ENCODE measurements at regions not wholly inside any gene's neighbourhood (a gene's known extent, or its start where the extent isn't known, plus 50 kb on each side); places are given as distances from the start of the nearest gene placed in this dataset.
"Not testable (repeated sequence)": the region's sequence is repeated elsewhere in the genome, so short reads cannot be mapped to it uniquely, and the experiment has no call there.

DNA sequence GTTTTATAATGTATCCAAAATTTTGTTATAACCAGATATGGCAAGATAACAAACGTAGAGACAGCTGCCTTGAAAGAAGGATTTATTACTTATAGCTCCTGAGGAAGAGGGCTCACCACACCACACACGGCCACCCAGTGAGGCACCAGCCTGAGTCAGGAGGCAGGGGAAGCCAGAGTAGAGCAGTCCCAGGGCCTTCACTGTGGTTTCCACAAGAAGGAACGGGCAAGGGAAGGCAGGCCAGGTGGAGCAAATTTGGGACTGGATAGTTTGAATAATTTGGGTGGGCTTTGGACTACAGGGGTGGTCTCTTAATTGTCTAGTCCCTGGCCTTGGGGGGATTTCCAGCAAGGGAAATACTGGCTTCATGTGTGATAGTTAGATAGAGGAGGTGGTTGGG is 72.5 kb downstream of the RRAGC start:
- intact Hi-C loops (cut with DNase I), result no loop called here
- ATAC-seq (ENCODE audit: poor library complexity) (no peak), DNase-seq (no peak)

DNA sequence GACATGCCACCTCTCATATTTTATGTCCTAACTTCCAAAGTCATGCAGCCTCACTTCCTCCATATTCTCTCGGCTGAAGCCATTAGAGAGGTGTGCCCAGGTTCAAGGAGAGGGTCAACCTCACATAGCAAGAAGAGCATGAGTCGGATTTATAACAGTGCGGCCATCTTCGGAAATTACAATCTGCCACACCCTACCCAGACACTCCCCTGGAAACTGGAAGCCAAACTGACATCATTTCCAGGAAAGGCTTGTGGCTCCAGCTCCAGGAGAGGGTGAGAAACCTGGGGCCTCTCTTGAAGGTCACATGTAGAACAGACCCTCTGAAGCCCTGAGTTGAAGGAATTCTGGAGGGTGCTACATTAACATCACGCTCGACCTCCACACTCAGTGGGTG is 73.5 kb downstream of the RRAGC start:
- no peak for ATAC-seq (ENCODE audit: poor library complexity)
- no peak for DNase-seq
- intact Hi-C loops (cut with DNase I), result no loop called here

DNA sequence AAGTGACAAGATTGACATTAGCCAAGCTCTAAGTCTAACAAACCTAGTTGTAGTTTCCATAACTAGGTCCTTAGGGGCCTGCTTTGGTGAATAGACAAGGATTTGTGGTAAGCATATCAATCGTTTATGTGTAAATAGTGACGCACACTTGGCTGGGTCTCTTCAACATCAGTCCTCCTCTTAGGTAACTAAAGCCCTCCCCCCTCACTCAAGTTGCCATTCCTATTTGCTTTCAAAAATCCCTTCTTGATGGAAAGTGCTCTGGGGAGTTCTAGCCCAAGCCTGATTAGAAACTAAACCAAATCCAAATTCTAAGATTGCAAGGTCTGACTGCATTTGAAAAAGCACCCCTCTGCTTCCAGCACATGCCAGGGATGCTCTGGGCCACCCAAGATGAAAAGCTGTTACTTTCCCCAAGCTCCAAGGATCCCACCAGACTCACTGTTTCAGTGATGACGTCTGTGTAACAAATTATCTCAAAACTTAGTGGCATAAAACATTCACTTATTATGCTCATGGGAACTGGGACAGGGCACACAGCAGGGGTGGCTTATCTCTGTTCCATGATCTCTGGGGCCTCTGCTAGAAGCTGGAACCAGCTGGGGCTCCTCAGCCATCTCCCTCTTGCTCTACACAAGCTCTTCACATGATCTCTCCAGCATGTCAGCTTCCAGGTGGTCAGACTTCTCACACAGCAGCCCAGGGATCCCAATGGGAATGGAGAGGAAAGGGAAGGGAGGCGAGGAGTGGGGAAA is 74.1 kb downstream of the RRAGC start:
- DNase-seq, result no peak
- ATAC-seq (ENCODE audit: poor library complexity), result no peak
- intact Hi-C loops (cut with DNase I), result no loop called here

DNA sequence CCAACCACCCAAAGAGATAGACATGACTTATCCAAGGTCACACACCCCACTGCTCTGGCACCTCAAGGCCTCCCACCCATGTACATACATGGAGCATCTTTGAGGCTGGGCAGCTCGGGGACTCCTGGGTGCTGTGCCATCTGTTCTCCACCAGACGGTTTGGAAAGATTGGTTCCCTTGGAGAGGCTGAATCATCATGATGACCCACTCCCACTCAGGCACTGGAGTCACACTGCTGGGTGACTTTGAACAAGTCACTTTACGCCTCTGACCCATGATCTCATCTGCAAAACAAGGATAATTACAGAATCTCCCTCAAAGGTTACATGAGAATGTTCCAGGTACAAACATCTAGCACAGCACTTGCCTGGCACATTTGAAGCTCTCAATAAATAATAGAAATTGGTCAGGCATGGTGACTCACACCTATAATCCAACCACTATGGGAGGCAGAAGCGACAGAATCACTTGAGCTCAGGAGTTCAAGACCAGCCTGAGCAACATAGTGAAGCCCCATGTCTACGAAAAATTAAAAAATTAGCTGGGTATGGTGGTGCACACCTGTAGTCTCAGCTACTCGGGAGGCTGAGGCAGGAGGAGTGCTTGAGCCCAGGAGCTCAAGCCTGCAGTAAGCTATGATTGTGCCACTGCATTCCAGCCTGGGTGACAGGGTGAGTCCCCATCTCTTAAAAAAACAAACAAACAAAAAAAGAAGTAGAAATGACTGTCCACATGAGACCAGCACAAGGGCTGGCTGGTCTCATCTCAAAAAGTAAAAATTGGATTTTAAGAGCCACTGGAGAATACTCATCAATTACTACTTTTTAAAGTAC is 74.9 kb downstream of the RRAGC start:
- intact Hi-C loops (cut with DNase I), result no loop called here
- no peak for DNase-seq
- no peak for ATAC-seq (ENCODE audit: poor library complexity)

DNA sequence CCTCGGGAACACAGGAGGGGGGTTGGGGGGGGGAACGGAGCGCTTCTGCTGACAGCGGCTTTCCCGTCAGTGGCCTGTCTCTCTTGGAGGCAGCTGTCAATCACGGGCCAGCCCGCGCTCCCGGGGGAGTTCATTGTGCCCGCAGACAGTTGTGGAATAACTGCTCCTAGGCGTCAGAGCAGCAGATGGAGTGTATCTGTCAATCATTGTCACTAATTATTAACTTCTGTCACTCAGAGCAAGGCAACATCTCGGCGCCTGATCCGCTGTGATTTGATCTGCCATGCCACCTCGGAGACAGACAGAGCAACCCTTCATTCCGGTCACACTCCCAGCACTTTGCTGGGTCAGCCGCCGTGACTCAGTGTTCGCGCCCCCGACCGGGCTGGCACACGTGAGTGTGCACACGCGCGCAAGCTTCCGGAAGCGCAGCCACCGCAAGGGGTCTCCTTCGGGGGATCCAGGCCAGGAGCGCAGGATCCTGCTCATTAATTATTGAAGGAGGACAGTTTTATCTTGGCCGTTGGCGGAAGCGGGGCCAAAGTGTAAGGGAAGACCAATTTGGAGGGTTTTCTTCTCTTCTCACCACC is 75.8 kb downstream of the RRAGC start:
- DNase-seq, result no peak
- ATAC-seq (ENCODE audit: poor library complexity), result no peak
- intact Hi-C loops (cut with DNase I), result no loop called here

DNA sequence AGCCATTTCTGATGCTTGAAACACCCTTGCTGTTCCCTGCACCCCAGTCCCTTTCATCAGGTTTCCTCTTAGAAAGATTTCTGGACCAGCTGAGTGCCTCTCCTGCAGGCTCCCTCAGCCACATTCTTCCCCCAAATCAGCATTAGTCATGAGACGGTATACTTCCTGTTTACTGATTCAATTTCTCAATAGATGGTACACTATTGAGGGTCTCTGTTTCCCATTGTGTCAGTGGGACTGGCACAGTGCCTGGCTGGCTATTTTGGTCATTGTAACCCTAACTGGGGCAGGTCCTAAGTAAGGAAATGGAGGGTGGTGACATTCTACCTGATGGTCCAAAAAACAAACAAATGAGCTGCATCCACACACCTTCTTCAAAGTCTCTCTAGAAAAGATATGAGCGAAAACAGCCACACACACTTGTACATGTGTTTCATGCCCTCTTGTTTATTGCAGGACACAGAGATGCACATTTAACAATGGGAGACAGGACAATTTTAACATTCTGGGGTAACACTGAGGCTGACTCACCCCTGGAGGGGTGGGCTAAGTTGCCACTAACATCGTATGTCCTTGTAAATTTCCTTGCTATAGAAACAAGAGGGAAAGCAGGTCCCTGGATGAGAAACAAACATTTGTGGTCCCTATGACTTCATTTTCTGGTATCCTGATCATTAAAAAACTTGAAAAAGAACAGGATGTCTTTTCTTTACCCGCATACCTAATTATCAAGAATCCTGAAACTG is 77.5 kb downstream of the RRAGC start:
- no peak for ATAC-seq (ENCODE audit: poor library complexity)
- no peak for DNase-seq
- intact Hi-C loops (cut with DNase I), result no loop called here

DNA sequence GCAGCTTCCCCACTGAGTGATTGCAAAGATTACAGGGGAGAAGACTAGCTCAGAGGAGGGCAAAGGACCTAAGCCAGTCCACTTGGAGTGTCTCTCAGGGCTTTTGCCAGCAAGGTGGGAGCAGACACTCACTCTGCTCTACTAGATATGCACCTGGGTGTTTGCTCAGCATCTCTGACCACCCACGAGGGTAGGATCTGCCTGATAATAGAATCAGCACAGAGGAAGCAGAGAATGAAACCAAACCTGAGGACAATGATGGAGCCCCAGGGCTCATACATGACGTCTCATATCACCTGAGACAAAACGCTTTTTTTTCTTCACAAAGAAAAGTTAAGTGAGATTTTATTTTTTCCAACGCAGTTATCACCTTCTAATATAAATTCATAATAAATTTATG is 79.4 kb downstream of the RRAGC start:
- ATAC-seq (ENCODE audit: poor library complexity), result no peak
- no peak for DNase-seq
- intact Hi-C loops (cut with DNase I), result no loop called here

DNA sequence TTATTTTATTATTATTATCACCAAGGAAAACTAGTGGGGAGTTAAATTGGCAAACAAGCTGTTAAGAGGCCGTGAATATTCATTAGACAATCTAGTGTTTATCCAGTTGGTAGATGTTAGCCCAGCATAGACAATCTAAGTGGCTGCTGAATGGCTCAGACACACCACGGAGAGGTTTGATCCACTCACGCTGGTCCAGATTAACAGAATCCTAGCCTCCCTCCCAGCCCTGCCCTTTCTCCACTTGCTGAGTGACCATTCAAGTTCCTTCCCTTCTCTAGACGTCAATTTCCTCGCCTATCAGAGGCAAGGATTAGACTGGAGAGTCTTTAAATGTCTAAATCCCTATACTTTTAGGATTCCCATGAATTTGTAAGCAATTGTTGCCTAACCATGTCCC is 80.1 kb downstream of the RRAGC start:
- intact Hi-C loops (cut with DNase I), result no loop called here
- no peak for ATAC-seq (ENCODE audit: poor library complexity)
- DNase-seq, result no peak

DNA sequence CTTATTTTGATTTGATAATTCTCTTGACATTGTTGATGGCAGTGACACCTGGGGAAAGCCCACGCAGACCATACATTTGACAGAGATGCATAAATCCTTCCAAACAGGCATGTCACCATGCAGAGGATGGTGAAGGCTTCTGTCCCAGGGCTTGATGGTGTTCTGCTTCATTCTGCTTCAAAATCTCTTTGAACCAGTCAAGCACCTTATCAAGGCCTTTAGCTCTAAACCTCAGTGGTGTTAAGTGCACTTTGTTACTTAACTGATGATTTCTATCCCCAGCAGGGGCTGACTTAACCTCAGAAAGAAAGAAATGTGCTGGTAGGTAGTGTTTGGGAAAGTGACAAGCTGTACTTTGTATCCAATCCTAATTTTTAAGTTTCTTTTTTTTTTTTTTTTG is 81.1 kb downstream of the RRAGC start:
- ATAC-seq (ENCODE audit: poor library complexity) (no peak), DNase-seq (no peak)
- intact Hi-C loops (cut with DNase I), result no loop called here

DNA sequence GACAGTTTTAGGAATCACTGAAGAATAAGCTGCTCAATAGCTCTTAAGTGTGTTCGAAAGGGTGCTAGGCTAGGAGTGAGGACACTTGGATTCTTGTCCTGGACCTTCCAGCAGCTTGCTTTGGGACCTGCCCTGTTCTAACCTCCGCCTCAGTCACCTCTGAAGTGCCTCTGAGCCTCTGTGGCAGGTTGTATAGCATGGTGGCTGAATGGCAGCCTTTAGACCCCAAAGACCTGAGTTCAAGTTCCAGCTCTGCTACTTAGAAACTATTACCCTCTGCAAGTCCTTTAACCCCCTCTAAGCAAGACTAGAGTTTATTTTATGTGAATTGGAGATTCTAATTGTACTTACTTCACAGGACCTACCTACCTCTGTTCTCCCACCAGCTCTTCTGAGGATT is 81.5 kb downstream of the RRAGC start:
- no peak for ATAC-seq (ENCODE audit: poor library complexity)
- no peak for DNase-seq
- intact Hi-C loops (cut with DNase I), result no loop called here

DNA sequence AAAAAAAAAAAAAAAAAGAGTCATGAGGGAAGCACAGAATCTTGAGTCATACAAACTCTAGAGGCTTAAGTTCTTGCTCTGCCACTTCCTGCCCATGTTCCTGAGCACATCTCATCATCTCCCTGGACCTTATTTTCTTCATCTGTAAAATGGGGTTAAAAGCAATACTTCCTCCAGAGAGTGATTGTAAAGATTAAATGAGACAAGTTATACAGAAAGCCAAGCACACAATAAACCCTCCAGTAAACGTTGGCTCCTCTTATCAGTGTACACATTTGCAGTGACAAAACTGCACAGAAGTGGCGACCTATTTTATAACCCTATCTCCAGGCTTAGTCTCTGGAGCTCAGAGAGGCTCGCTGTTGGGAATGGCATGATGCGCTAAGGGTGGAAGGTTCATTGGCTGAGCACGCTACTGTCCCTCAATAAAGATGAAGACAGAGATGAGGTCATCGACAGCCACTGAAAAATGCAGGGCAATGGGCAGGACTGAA is 82.1 kb downstream of the RRAGC start:
- DNase-seq, result no peak
- intact Hi-C loops (cut with DNase I), result no loop called here
- no peak for ATAC-seq (ENCODE audit: poor library complexity)

DNA sequence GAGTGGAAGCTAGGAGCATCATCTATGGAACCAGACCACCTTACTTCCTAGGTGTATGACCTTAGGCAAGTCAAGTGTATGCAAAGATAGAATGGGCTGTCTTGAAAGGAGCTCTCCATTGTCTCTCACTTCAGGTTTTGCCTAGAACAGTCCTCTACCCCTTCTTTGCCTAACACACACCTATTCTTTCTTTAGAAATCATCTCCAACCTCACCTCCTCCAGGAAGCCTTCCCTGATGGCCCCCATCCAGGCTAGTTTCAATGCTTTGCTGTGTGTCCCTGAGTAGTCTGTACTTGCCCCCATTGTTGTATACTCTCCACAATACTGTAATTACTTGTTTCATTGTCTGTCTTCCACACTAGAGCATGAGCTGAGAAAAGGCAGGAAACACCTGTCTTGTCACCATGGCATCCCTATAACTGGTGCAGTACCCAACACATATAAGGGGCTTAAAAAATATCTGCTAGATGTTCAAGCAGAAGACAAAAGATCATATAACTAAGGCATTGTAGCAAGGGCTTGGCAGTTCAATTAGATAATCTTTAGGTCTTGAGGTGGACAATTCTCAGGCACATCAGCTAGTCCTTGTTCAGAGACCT is 83.0 kb downstream of the RRAGC start:
- intact Hi-C loops (cut with DNase I), result no loop called here
- no peak for DNase-seq
- no peak for ATAC-seq (ENCODE audit: poor library complexity)

DNA sequence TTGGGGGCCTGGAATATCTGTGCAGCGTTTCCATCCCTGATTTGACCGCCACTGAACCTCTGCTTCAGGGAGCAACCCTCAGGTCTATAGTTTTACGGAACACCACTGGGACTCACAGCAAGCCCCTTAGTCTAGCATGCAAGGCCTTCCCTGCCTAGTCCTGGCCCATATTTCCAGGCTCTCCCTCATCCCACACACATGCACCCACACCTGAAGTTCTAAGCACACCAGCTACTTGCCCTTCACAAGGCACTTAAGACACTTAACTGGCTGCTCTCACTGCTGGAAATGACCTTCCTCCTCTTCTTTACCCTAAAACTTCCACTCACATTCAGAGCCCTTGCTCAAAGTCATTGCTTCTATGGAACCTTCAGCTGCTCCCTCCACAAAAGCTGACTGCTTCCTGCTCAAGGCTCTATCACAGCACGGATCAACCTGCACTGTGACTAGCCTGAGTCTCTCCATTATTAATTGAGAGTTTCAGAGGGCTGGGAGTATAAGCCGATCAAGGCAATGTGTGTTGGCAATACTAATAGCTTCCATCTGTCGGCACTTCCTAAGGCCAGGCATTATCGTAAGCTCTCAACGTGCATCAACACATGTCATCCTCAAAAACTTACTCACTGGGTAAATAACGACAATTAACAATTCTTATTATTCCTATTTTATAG is 84.3 kb downstream of the RRAGC start:
- intact Hi-C loops (cut with DNase I), result no loop called here
- no peak for DNase-seq
- no peak for ATAC-seq (ENCODE audit: poor library complexity)

DNA sequence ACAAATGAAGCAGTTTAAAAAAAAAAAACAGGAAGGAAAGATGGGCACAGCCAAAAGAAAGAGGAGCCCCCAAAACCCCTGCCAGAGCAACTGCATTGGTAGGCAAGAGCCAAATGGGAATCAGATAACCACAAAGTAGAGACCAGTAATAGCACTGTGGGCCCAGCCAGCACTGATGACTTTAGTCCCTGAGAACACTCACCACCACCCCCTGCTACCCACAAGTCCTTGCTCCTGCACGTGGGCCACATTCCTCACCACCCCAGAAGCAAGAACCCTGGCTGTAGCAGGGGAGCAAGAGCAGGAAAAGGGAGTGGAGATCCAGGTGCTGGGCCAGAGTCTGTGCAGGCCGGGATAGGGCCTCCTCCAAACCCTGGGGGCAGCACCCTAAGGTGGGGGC is 86.1 kb downstream of the RRAGC start:
- intact Hi-C loops (cut with DNase I), result no loop called here
- no peak for DNase-seq
- ATAC-seq (ENCODE audit: poor library complexity), result no peak

DNA sequence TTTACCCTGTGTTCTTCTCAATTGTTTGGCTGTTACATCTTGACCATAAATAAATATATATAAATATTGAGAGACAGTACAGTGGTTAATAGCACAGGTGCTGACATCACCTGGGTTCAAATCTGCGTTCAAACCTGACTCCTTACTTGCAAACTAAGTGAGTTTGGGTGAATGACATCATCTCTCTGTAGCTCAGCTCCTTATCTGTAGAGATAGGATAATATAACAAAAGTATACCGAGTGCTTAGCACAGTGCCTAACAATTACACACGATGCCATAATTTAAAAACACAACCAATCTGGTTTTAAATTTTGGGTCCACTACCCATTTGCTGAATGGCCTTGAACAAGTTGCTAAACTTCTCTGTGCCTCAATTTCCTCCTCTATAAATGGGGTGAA is 86.6 kb downstream of the RRAGC start:
- no peak for DNase-seq
- intact Hi-C loops (cut with DNase I), result no loop called here
- no peak for ATAC-seq (ENCODE audit: poor library complexity)

DNA sequence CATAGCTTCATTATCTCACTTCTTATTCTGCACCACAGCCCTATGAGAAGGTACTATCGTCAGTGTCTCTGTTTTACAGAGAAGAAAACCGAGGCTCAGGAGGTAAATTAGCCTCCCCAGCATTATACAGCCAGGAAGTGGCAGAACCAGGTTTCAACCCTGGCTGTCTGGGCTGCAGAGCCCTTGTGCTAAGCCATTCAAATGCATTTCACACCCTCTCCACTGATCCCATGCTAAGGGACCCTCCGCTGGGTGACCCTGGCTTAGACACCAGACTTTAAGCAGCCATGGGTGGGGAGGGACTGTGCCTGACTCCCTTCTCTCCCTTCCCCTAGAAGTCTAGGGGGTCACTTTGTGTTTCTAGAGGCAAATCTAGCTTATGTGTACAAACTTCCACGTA is 87.5 kb downstream of the RRAGC start:
- ATAC-seq (ENCODE audit: poor library complexity) (no peak), DNase-seq (no peak)
- intact Hi-C loops (cut with DNase I), result no loop called here

DNA sequence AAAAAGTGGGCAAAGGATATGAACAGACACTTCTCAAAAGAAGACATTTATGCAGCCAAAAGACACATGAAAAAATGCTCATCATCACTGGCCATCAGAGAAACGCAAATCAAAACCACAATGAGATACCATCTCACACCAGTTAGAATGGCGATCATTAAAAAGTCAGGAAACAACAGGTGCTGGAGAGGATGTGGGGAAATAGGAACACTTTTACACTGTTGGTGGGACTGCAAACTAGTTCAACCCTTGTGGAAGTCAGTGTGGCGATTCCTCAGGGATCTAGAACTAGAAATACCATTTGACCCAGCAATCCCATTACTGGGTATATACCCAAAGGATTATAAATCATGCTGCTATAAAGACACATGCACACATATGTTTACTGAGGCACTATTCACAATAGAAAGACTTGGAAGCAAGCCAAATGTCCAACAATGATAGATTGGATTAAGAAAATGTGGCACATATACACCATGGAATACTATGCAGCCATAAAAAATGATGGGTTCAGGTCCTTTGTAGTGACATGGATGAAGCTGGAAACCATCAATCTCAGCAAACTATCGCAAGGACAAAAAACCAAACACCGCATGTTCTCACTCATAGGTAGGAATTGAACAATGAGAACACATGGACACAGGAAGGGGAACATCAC is 88.9 kb downstream of the RRAGC start:
- intact Hi-C loops (cut with DNase I); DNase-seq; ATAC-seq (ENCODE audit: poor library complexity): not testable (repeated sequence)

DNA sequence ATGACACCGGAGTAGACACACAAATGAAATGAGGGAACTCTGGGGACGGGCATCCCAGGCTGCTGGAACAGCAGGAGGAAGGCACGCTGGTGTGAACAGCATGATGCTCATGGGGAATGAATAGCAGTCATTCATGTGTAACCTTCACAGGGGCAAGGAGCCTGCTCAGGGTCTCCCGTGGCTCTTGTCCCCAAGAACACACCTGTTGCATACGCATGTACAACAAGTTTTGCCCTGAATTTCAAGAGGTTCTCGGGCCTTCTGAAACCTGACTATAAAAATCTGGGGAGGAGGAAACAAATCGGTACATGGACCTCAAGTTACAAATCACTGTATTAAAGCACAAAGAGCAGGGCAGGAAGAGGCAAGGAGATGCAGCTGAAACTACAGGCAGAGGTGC is 93.4 kb downstream of the RRAGC start:
- intact Hi-C loops (cut with DNase I), result no loop called here
- DNase-seq, result no peak
- ATAC-seq (ENCODE audit: poor library complexity), result no peak
